Dermis blood vessel endothelial cell (primary cell): ENCODE measurements at regions not wholly inside any gene's neighbourhood (a gene's known extent, or its start where the extent isn't known, plus 50 kb on each side); places are given as distances from the start of the nearest gene placed in this dataset.

ENCODE experiments used
- DNase-seq: peaks from one replicate; pipeline ENCODE4 v3.0.0; 2010

DNA sequence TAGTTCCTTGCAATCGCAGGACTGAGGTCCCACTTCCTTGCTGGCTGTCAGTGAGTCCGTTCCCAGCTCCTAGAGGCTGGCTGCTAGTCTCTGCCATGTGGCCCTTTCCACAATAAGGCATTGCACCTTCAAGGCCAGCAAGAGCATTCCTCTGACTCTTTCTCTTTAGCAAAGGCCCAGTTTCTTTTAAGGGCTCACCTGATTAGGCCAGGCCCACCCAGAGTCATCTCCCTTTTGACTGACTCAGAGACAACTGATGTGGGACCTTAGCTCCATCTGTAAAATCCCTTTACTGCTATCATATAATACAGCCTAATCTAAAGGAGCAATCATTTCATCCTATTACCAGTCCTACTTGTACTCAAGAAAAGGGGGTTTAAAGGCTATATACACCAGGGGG lies 278.2 kb downstream of the SLC4A3 start:
- no peak for DNase-seq

DNA sequence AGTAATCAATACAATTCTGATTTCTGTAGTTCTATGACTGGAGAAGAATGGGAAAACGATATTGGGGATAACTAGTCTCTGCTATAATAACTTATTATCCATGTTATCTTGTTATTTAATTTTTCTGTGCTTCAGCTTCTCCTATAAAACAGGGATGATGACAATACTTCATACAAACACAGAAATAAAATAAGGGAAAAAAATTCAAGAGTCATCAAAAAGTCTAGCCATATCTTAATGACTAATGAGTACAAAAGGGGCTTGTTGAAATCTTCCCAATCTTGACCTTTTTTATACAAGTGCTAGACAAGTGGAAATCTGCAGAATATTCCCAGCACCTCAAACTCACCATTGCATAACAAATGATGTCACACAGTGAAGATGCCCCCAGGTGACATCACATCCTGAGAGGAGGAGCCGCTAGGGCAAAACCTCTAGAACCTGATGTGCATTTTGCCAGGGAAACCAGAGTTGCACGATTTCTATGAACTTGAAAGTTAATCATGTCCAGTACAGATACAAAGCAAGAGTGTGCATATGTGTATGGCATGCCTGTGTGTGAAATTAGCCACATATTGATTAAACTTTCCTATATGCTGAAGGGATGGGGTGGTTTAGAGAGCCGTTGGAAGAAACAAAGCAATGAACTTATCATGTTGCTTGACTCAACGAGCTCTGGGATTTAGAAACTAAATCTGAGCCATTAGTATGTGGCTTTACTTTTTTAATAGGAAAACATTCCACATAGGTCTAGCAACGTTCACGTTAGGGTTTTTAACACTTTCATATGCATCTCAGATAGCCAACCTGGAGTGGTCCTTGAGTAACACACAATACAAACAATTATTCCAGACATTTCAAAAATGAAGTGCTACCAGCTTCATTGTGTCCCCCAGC lies 278.9 kb downstream of the SLC4A3 start:
- no peak for DNase-seq

DNA sequence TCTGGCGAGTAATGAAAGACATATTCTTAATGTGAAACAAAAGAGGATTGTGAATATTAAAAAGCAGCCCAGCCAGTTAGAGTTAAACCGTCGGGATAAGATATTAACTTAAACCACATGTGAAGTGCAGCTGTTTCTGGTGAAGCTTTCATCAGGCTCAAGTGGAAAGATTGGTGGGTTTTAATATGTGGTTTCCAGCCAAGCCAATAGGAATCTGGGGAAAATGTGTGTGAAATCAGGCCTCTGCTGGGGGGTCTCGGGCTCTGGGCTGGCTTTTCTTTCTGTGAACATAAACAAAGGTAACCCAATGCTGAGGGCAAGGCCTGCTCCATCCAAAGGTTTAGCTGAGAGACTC lies 279.6 kb downstream of the SLC4A3 start:
- DNase-seq, result no peak

DNA sequence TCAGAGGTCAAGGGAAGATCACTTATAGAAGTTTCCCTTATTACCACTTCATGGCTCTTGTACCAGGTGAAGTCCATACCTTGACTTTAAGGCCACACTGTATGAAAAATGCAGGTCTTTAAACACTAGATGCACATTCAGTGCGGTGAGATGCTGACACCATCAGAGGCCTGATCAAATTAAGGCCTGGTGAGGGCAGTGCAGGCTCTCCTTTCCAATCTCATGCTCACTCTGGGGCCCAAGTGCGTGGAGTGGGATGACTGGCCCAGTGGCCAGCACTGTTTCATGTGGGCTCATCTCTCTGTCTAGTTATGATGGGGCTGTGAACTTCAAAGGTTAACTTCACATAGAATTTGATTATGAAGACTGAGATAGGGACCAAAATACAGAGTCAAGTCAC lies 281.1 kb downstream of the SLC4A3 start:
- DNase-seq, result no peak

DNA sequence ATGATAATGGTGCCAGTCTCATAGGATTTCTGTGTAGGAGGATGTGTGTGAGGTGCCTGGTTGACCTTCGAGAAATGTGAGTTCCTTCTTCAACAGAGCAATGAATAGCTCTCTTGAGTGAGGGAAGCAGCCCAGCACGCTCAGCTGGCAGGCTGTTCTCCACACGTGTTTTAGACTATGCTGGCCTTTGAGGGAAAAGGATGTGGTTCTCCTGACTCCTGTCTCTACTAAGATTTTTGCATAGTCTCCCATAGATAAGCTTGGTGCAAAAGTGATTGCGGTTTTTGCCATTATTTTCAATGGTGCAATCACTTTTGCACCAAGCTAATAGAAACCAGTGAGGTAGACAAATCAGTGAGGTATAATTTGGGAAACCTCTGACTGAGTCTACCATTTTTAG lies 284.1 kb downstream of the SLC4A3 start:
- DNase-seq, result no peak

DNA sequence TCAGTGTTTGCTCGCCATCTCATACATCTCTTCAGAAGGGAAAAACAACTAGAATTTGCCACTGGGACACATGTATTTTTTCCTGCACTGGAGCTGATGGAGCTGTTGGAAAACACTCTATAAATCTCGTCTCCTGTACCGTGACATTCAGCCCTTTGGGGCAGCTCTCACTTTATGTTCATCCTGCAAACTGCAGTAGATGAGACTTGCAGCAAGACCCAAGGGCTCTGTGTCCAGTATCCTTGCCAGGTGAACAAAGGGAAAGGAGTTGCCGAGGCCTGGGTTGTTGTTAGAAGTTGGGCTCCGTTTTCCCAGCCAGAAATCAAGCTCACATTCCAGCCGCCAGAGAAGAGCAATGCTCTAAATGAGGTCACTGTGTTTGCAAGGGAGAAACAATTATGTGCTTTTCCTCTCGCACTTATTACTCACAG lies 285.1 kb downstream of the SLC4A3 start:
- DNase-seq, result no peak

DNA sequence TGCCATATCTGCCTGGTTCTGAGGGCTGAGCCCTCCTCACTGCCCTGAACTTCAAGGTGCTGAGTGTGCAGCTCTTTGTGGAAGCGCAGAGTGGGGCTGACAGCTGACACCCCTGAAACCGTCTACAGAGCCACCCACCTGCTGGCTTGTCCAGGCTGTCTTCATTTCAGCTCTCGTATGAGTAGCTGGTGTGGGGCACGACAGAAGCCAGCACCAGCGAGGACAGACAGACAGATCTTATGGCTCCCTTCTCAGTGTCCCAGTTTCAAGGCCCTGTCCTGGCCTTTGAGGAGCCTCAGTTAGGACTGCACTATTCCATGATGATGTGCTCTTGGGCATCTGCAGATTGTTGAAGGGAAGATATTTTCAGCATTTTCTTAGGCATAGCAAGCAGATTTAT lies 287.1 kb downstream of the SLC4A3 start:
- DNase-seq, result no peak

DNA sequence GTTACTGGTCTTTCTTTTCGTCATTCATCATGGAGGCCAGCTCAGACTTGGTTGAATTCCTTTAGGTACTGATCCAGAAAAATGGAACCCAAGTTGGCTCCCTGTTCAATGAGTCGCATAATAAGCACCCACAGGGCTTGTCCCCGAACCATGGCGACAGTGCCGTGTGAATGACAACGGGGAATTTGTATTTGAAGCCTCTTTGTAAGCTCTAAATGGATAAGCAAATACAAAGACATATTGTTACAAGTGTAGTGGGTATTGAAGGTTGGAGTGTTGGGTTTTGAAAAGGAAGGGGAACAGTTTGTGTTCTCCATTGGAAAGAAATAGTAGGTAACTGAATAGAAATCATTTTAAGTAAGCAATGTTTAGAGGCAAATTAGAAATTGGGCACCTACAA lies 288.9 kb downstream of the SLC4A3 start:
- DNase-seq, result no peak

DNA sequence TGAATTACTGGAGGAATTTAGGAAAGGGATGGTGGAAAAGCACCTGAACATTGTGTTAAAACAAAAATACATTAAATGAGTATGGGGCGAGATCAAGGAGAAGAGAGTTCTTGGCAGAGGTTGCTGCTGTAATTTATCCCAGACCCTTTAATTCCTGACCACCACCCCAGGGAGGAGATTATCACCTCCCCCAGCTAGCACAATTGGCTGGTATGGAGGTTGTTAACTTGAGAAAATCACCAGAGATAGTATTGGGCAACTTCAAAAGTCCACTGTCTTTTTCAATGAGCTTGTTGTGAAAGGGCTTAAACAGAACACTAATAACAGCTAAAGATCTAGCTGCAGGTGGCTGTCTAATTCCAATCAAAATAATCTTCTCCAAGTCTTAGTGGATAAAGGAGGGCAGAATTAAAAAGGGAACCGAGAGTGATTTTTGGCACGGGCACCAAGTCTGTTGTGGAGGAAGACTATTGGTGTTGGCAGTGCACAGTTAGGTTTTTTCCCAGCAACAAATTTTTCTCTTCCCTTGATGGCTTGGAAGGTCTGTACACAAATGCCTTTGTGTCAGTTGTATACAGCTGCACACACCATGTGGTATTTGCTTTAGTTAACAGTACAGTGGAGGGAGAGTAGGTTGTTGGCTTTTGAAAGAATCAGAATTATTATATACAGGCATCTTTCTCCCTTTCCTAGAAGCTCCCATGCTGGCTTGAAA lies 289.5 kb downstream of the SLC4A3 start:
- DNase-seq, result no peak

DNA sequence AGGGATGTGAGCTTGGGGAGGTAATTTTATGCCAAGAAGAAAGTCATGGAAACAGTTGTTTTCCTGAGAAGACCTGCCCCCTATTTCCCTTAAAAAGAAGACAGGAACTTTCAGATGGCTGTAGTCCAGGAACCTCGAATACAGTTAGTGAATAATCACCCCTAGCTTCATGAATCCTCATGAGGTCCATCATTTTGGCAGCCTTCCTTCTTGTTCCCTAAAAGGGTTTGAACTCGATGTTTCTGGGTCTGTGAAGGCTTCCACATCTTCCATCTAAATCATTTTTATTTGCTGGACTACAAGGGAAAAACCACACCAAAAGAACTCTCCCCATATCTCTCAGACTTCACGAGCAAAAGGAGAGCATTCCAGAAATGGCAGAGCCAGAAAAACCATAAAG lies 290.8 kb downstream of the SLC4A3 start:
- no peak for DNase-seq

DNA sequence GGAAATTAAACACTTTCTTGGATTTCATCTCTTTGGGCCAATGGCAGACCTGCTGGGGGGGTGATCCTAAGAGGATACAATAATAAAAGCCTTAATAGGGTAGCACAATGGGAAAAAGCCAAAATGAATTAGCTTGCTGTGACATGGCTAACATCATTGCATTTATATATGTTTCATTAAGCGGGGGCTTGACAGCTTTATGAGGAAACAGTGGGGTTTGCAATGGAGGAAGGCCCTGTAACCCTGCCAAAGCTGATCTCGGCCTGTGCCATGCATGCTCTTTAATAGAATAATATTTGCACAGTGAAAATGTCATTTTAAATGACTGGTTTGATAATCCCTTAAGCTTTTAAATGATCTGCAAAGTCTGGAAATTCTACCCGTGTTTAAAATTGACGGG lies 291.5 kb downstream of the SLC4A3 start:
- no peak for DNase-seq

DNA sequence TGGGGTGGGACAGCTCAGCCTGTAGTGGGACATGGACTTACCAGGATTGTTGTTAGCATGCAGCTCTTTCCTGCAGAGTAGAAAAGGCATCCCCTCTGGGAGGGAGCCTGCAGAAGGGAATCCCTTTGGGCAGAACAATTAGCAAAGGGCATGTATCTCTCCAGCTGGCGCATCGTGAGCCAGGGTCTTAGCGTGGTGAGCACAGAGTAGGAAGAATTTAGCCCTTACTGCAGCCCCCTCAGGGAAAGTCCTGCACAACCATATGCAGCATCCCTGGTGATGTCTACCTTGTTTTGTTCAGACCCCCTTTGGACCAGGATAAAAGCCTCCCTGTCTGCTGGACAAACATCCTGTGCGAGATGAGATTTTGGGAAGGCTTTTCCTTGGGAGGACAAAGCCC lies 292.1 kb downstream of the SLC4A3 start:
- DNase-seq, result no peak

DNA sequence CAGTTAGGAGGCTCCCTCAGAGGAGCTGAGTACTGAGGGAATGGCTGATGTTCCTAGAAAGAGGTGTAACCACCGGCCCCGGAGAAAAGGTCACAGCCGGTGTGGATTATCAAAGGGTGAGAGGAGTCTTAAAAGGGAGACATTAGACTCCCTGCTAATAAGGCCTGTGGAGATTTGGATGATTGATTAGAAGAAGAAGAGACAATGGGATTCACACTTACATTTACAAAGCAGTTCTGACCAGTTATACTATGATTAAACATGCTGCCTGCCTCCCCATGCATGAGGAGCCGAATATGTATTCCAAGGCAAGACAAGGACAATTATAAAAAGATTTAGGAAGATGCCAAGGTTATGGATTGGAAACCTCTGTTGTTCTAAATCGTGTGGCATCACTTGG lies 302.4 kb downstream of the SLC4A3 start:
- DNase-seq, result no peak

DNA sequence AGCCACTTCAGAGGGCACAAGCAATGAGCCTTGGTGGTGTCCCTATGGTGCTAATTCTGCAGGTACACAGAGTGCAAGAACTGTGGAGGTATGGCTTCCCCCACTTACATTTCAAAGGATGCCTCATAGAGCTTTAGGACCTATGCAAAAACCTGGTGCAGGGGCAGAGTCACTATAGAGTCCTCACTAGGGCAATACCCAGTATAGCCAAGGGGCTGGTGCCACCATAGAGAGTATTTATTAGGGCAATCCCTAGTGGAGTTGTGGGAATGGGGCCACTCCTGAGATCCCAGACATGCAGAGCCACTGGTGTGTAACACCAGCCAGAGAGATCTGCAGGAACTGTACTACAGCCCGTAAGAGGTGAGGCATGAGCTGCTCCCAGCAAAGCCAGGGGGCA lies 312.2 kb downstream of the SLC4A3 start:
- DNase-seq, result no peak

DNA sequence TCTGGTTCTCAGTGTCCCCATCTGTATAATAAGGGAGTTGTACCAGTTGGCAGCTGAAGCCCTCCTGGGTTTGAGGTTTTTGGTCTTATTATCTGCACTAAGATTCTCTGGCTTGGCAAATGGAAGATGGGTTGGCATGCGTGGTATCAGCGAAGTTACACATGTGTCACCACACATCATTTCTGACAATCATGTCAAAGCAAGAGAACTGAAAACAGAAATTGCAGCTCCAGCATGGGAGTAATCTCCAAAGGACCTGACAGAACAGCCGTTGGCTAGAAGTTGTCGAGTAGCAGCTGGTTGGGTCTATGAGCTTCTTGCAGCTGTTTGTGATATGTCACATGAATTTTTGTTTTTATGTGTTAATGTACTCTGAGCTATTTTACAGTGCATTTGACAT lies 317.4 kb downstream of the SLC4A3 start:
- no peak for DNase-seq

DNA sequence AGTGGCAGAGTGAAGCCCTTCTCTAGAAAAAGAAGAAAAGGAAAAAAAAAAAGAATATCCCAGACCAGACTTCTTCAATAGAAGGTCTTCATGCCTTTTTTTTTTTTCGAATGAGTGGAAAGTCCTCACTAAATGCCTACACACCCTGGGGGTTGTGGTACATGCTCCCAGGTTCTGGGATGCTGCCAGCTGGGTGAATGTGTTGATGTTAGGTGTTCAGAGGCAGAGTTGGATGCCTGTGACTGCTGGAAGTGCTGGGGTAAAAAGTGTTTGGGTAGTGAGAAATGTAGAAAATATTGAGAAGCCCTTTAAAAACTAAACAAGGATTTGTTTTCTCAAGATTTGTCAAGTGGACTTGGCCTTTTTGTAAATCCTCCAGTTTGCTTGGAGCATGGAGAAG lies 318.6 kb downstream of the SLC4A3 start:
- DNase-seq, result no peak

DNA sequence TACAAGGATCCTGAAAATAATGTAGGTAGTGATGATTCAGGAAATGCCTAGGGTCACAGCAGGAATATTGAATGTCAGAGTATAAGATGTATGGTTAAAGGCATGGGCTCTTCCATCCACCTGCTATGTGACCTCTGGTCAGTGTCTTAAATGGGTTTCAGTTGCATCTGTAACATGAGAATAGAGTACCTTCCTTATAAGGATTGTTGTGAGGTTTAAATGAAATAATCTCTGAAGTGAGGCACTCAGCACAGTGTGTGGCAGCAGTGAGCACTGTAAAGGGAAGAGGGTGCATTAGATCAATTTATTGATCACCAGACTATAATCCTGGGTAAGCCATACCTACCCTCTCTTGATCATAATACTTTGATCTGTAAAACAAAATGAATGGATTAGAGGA lies 319.1 kb downstream of the SLC4A3 start:
- no peak for DNase-seq

DNA sequence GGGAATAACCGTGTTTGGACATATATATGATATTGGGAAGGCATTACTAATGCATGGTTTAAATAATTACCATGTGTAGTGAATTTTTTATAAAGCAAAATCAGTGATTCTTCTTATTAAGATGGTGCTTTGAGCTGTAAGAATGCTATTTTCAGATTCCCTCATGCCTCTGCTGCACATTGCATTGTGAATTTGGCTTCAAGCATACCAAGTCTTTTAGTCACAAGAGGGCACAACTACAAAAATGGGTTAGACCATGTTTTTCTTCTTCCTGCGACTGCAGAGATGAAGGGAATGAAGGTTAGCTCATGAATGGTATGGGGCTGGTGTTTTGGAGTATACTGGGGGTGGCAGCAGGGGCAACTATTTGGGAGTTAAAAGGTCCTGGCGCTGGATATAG lies 320.1 kb downstream of the SLC4A3 start:
- DNase-seq, result no peak

DNA sequence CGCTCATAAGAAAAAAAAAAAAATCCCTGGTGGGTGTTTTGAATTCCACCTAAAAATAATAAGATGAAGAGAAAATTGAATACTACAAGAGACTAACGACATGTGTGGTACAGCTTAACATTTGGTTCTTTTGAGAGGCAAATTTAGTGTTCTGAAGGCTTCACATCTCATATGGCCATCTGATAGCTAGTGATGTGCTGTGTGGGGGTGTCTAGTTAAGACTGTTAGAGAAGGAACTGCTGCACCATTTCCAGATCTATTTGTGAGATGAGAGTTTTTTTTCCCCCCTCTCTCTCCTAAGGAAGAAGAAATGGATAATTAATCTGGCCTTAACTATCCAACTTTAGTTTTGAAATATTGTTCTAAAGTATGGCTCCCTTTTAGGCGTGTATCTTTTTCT lies 321.6 kb downstream of the SLC4A3 start:
- no peak for DNase-seq

DNA sequence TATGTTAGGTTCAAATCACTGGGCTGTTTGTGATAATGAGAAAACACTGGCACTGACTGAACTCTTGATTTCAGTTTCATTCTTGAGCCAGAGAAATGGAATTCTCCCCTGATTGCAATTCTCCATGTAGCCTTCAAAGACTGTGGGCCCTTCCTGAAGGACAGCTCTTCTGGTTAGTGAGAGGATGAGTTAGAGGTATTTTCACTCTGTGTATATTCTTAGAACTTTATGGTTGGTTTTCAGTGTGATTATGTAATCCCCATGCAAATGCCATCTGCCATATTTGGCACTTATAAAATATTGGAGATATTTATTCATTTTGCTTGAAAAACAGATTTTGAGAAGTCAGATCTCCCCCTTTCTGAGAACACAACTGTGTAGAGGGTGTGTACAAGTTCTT lies 323.7 kb downstream of the SLC4A3 start:
- no peak for DNase-seq

DNA sequence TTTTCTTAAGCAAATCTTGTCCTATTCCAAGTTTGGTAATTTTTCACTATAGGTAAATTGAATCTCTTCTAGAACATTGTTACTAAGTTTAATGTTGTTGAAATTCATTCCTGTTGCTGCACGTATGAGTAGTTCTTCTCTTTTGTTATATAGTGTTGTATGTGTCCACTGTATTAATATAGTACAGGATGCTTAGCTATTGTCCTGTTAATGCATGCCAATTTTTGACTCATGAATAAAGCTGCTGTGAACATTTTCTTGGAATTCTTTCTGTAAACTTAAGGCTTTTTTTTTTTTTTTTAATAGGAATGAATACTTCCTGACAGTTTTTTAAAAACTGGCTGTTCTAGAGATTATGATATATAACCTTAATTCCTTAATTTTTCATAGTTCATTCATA lies 326.9 kb downstream of the SLC4A3 start:
- DNase-seq, result no peak

DNA sequence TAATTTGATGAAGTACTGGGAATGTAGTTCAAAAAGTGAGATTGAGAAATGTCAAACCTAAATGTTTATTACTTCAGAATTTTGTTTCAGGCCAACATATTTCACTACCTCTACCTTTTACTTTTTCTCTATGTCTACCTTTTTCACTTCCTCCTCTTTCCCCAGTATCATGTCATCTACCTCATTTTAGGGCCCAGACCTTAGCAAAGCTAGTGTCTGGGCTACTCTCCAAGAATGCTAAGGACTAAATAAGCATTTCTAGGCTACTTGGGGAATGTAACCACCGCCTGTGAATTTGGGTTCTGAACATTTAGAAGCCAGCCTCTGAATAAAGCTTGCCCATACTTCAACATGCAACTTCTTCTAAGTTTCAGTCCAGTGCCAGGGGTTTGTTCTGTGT lies 330.4 kb downstream of the SLC4A3 start:
- no peak for DNase-seq

DNA sequence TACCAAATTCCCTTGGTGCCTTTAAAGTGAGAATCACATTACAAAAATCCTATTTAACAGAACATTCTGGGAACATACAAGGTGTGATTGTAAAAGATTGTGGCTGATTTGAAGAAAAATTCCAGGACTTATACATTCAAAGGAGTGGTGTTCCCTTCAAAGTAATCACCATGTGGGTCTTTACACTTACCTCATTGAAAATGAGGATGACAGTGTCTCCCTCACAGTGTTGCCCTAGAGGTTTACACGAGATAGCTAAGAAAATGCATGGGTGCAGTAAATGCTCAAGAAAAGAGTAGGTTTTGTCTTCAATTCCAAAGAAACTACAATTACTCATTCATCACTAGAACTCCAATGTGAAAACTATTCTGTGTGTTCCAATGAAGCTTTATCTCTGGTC lies 331.5 kb downstream of the SLC4A3 start:
- DNase-seq, result no peak

DNA sequence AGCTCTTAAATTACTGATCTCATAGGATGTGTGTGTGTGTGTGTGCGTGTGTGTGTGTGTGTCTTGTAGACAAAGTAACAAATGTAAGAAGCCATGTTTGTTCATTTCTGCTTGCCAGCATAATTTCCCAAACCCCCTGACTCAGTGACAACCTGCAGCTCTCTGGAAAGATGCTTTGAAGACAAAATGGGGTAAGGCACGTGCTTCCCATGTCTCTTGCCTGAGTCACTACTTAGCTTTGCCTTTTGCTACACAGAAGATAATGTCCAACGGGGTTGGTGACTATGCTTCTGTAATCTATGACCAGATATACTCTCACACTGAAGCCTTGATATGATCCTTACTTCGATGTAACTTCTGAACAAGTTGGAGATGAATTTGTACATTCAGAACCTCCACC lies 332.0 kb downstream of the SLC4A3 start:
- DNase-seq, result no peak
